ENCODE measurements at regions not wholly inside any gene's neighbourhood (a gene's known extent, or its start where the extent isn't known, plus 50 kb on each side); places are given as distances from the start of the nearest gene placed in this dataset.

DNA sequence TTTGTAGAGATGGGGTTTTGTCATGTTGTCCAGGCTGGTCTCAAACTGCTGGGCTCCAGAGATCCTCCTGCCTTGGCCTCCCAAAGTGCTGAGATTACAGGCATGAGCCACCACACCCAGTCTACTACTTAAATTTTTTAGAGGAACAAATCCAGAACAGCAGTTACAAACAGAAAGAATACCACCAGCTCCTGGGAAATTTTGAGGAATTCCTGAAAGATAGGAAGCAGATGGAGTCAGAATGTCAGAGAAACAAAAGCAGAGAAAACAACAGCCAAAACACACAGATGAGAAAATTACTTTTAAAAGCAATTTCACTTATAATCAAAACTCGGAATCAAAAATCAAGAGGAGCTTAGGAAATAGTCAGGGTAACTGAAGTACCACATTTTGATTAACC, 543.3 kb upstream of the MARCKS start:
- TF ChIP-seq, protein P1, sequence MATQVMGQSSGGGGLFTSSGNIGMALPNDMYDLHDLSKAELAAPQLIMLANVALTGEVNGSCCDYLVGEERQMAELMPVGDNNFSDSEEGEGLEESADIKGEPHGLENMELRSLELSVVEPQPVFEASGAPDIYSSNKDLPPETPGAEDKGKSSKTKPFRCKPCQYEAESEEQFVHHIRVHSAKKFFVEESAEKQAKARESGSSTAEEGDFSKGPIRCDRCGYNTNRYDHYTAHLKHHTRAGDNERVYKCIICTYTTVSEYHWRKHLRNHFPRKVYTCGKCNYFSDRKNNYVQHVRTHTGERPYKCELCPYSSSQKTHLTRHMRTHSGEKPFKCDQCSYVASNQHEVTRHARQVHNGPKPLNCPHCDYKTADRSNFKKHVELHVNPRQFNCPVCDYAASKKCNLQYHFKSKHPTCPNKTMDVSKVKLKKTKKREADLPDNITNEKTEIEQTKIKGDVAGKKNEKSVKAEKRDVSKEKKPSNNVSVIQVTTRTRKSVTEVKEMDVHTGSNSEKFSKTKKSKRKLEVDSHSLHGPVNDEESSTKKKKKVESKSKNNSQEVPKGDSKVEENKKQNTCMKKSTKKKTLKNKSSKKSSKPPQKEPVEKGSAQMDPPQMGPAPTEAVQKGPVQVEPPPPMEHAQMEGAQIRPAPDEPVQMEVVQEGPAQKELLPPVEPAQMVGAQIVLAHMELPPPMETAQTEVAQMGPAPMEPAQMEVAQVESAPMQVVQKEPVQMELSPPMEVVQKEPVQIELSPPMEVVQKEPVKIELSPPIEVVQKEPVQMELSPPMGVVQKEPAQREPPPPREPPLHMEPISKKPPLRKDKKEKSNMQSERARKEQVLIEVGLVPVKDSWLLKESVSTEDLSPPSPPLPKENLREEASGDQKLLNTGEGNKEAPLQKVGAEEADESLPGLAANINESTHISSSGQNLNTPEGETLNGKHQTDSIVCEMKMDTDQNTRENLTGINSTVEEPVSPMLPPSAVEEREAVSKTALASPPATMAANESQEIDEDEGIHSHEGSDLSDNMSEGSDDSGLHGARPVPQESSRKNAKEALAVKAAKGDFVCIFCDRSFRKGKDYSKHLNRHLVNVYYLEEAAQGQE (IDR thresholded peaks at IDR 0.05; ENCODE audit: insufficient read depth in 1 of 2, low read depth in 2 of 2, low read length in 1 of 2) = no peak
- TF ChIP-seq, protein P2, sequence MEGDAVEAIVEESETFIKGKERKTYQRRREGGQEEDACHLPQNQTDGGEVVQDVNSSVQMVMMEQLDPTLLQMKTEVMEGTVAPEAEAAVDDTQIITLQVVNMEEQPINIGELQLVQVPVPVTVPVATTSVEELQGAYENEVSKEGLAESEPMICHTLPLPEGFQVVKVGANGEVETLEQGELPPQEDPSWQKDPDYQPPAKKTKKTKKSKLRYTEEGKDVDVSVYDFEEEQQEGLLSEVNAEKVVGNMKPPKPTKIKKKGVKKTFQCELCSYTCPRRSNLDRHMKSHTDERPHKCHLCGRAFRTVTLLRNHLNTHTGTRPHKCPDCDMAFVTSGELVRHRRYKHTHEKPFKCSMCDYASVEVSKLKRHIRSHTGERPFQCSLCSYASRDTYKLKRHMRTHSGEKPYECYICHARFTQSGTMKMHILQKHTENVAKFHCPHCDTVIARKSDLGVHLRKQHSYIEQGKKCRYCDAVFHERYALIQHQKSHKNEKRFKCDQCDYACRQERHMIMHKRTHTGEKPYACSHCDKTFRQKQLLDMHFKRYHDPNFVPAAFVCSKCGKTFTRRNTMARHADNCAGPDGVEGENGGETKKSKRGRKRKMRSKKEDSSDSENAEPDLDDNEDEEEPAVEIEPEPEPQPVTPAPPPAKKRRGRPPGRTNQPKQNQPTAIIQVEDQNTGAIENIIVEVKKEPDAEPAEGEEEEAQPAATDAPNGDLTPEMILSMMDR (IDR thresholded peaks at IDR 0.05) = no peak
